ENCODE measurements at regions not wholly inside any gene's neighbourhood (a gene's known extent, or its start where the extent isn't known, plus 50 kb on each side); places are given as distances from the start of the nearest gene placed in this dataset.

- H3K27ac Mint-ChIP-seq (ENCODE audit: unreplicated experiment): no peak overlapping the region
- no peak for DNase-seq (ENCODE audit: extremely low spot score, unreplicated experiment)
- H3K27me3 Mint-ChIP-seq (ENCODE audit: unreplicated experiment): no peaks in the 10 kb centered on the region
Observed at GRCh38 chrX:97806946-97807345, 923.2 kb downstream of the RPA4 start.

DNA sequence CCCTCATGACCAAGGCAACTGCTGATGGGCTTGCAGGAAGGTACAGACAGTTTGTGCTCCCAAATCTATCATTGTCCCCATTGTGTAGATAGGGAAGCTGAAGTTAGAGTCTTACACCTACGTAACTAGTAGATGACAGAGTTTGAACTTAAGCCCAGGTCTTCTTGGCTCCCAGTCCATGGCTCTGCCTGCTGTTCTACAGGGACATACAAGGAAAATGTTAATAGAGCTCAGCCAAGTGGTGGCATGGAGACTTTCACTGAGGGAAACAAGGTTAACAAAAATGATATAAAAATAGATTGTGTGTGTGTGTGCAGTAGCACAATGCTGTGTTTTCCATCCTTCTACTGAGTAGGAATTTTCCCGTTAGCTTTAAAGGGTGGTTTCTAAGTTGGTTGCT lies 936.5 kb downstream of the RPA4 start:
- Mint-ChIP-seq H3K36me3 (ENCODE audit: unreplicated experiment) (no peaks in the 10 kb centered on the region), H3K9me3 (ENCODE audit: unreplicated experiment) (peaks cover 23% of the 10 kb centered on the region), H3K27ac (ENCODE audit: unreplicated experiment) (no peak overlapping the region), H3K4me3 (ENCODE audit: unreplicated experiment) (no peak overlapping the region), H3K4me1 (ENCODE audit: unreplicated experiment) (no peaks in the 10 kb centered on the region), H3K27me3 (ENCODE audit: unreplicated experiment) (no peaks in the 10 kb centered on the region)
- TF ChIP-seq CTCF (IDR thresholded peaks at IDR 0.05): no peak
- no peak for DNase-seq (ENCODE audit: extremely low spot score, unreplicated experiment)

More at GRCh38 chrX:97806946-97807345, 923.2 kb downstream of the RPA4 start:
- no peak for TF ChIP-seq CTCF (IDR thresholded peaks at IDR 0.05)
- H3K9me3 Mint-ChIP-seq (ENCODE audit: unreplicated experiment): peaks cover 29% of the 10 kb centered on the region
- no peaks in the 10 kb centered on the region for H3K4me1 Mint-ChIP-seq (ENCODE audit: unreplicated experiment)
- H3K36me3 Mint-ChIP-seq (ENCODE audit: unreplicated experiment): no peaks in the 10 kb centered on the region
- no peak overlapping the region for H3K4me3 Mint-ChIP-seq (ENCODE audit: unreplicated experiment)

DNA sequence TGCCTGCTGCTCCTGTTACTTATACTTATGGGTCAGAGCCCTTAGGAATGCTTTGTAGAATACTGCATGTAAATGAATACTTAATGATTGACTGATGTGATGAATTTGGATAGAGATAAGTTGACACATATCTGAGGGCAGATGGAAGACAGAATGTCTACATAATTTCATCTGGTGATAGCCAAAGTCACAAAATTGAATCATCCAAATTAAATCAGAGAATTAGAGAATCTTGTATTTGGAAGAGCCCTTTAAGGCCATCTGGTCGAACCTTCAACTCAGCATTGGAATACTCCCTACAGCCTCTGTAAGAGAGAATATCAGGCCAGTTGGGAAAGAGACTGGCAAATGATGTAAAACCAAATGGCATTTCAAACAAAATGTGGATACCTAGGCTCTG lies 944.8 kb downstream of the RPA4 start:
- no peak overlapping the region for H3K27ac Mint-ChIP-seq (ENCODE audit: unreplicated experiment)
- TF ChIP-seq CTCF (IDR thresholded peaks at IDR 0.05): no peak
- H3K36me3 Mint-ChIP-seq (ENCODE audit: unreplicated experiment): no peaks in the 10 kb centered on the region
- DNase-seq (ENCODE audit: extremely low spot score, unreplicated experiment): no peak
- H3K4me1 Mint-ChIP-seq (ENCODE audit: unreplicated experiment): no peaks in the 10 kb centered on the region
- peaks cover 3% of the 10 kb centered on the region for H3K9me3 Mint-ChIP-seq (ENCODE audit: unreplicated experiment)
- no peaks in the 10 kb centered on the region for H3K27me3 Mint-ChIP-seq (ENCODE audit: unreplicated experiment)
- no peak overlapping the region for H3K4me3 Mint-ChIP-seq (ENCODE audit: unreplicated experiment)

DNA sequence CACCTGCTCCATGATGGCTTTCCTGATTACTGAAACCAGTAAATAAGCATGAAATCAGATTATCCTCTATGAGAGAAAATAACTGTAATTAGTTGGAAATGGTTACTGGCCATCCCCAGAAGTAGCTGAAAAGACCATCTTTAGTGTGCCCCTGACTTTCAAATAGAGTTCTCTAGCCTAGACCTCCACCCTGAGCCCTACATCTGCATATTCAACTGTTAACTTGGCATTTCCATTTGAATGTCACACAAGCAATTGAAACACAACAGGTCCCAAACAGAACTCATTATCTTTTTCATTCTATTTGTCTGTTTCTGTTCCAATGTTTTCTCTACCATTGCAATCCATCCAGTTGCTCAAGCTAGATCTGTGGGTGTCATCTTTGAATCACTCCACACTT lies 952.3 kb downstream of the RPA4 start:
- peaks cover 3% of the 10 kb centered on the region for H3K9me3 Mint-ChIP-seq (ENCODE audit: unreplicated experiment)
- no peaks in the 10 kb centered on the region for H3K27me3 Mint-ChIP-seq (ENCODE audit: unreplicated experiment)
- no peak for DNase-seq (ENCODE audit: extremely low spot score, unreplicated experiment)

GRCh38 chrX:97841544-97842179 lies 958.0 kb downstream of the RPA4 start:
- H3K9me3 Mint-ChIP-seq (ENCODE audit: unreplicated experiment): peaks cover 23% of the 10 kb centered on the region
- no peak overlapping the region for H3K27ac Mint-ChIP-seq (ENCODE audit: unreplicated experiment)
- H3K27me3 Mint-ChIP-seq (ENCODE audit: unreplicated experiment): no peaks in the 10 kb centered on the region
- H3K4me3 Mint-ChIP-seq (ENCODE audit: unreplicated experiment): no peak overlapping the region
- TF ChIP-seq CTCF (IDR thresholded peaks at IDR 0.05): no peak
- no peaks in the 10 kb centered on the region for H3K36me3 Mint-ChIP-seq (ENCODE audit: unreplicated experiment)
- H3K4me1 Mint-ChIP-seq (ENCODE audit: unreplicated experiment): no peaks in the 10 kb centered on the region
- no peak for DNase-seq (ENCODE audit: extremely low spot score, unreplicated experiment)

More for the DNA sequence above, 952.3 kb downstream of the RPA4 start:
- H3K4me3 Mint-ChIP-seq (ENCODE audit: unreplicated experiment): no peak overlapping the region
- no peak overlapping the region for H3K27ac Mint-ChIP-seq (ENCODE audit: unreplicated experiment)
- TF ChIP-seq CTCF (IDR thresholded peaks at IDR 0.05): no peak
- H3K4me1 Mint-ChIP-seq (ENCODE audit: unreplicated experiment): no peaks in the 10 kb centered on the region
- H3K36me3 Mint-ChIP-seq (ENCODE audit: unreplicated experiment): no peaks in the 10 kb centered on the region

Data from osteocyte (in vitro differentiated cells).